Activated CD4-positive, CD25-positive, alpha-beta regulatory T cell treated with anti-CD3 and anti-CD28 coated beads, Interleukin-2, amount 50 U/mL, for 24 hours (primary cell): ENCODE measurements at regions not wholly inside any gene's neighbourhood (a gene's known extent, or its start where the extent isn't known, plus 50 kb on each side); places are given as distances from the start of the nearest gene placed in this dataset.

Source experiments
- ATAC-seq, 2 donors: fragments of 150-1000 bp; cut with Tn5 transposase; one replicate each; pipeline ENCODE4 v1.10.0; 2021; ENCODE audit warnings: mild to moderate bottlenecking in 1 of 2, moderate library complexity in 1 of 2

- no peak for ATAC-seq
Observed at GRCh38 chr5:148913985-148914431, 87.6 kb downstream of the ADRB2 start.

- no peak for ATAC-seq
Observed at GRCh38 chr5:148915224-148915817, 88.9 kb downstream of the ADRB2 start.

- ATAC-seq, result no peak
Observed at GRCh38 chr5:148920646-148921288, 94.4 kb downstream of the ADRB2 start.

GRCh38 chr5:148921350-148921749 is 94.9 kb downstream of the ADRB2 start:
- ATAC-seq, result no peak

- peak; percentile 41 to 68 for ATAC-seq
Observed at GRCh38 chr5:148922606-148923005, 96.2 kb downstream of the ADRB2 start.

GRCh38 chr5:148923023-148923422 is 96.6 kb downstream of the ADRB2 start:
- ATAC-seq, result no peak

- no peak for ATAC-seq
Observed at GRCh38 chr5:148924817-148925216, 98.4 kb downstream of the ADRB2 start.

- ATAC-seq, result no peak
Observed at GRCh38 chr5:148926207-148926606, 99.8 kb downstream of the ADRB2 start.

GRCh38 chr5:148927307-148927946 is 101.0 kb downstream of the ADRB2 start:
- no peak for ATAC-seq

- ATAC-seq, result no peak
Observed at GRCh38 chr5:148928141-148928540, 101.7 kb downstream of the ADRB2 start.

- no peak for ATAC-seq
Observed at GRCh38 chr5:148931453-148932057, 105.1 kb downstream of the ADRB2 start.

- no peak for ATAC-seq
Observed at GRCh38 chr5:148932355-148932935, 106.0 kb downstream of the ADRB2 start.

- no peak for ATAC-seq
Observed at GRCh38 chr5:148933903-148934432, 107.6 kb downstream of the ADRB2 start.

GRCh38 chr5:148934895-148935400 is 108.5 kb downstream of the ADRB2 start:
- ATAC-seq, result no peak

GRCh38 chr5:148937239-148937638 is 110.8 kb downstream of the ADRB2 start:
- ATAC-seq, result no peak

- no peak for ATAC-seq
Observed at GRCh38 chr5:148937830-148938521, 111.6 kb downstream of the ADRB2 start.

GRCh38 chr5:148938522-148938882 is 112.1 kb downstream of the ADRB2 start:
- ATAC-seq, result no peak

- ATAC-seq, result no peak
Observed at GRCh38 chr5:148939676-148940075, 113.3 kb downstream of the ADRB2 start.

GRCh38 chr5:148941810-148942209 is 115.4 kb downstream of the ADRB2 start:
- no peak for ATAC-seq

GRCh38 chr5:148949841-148950470 is 112.9 kb downstream of the SH3TC2 start:
- no peak for ATAC-seq

- ATAC-seq, result no peak
Observed at GRCh38 chr5:148950471-148950863, 112.4 kb downstream of the SH3TC2 start.

GRCh38 chr5:148950892-148951291 is 112.0 kb downstream of the SH3TC2 start:
- no peak for ATAC-seq
